HG03457 (cell line): ENCODE measurements at regions not wholly inside any gene's neighbourhood (a gene's known extent, or its start where the extent isn't known, plus 50 kb on each side); places are given as distances from the start of the nearest gene placed in this dataset.

ENCODE experiments used
- ATAC-seq: cut with Tn5 transposase; IDR thresholded peaks from one replicate; pipeline ENCODE4 v1.9.1; 2021; ENCODE audit warnings: moderate number of reproducible peaks; ENCODE audit not compliant: unreplicated experiment

GRCh38 chr4:114173968-114174367 lies 194.5 kb upstream of the ARSJ start:
- ATAC-seq: no peak

DNA sequence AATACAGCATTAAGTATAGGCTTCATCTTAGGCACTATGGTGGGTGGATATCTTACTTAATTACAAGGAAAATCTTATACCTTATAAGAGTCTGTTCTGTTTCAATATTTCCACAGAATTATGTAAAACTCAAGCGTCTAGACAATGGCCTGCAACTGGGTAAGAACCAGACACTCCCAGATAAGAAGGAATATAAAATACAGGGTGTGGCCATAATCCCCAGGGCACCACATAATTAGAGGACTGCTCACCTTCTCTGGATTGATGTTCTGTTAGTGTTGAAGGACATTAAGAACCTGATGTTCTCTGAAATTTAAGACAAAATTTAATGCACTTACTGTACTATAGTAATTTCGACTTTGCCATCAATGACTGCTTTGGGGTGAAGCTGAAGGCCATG lies 198.2 kb upstream of the ARSJ start:
- ATAC-seq: no peak

DNA sequence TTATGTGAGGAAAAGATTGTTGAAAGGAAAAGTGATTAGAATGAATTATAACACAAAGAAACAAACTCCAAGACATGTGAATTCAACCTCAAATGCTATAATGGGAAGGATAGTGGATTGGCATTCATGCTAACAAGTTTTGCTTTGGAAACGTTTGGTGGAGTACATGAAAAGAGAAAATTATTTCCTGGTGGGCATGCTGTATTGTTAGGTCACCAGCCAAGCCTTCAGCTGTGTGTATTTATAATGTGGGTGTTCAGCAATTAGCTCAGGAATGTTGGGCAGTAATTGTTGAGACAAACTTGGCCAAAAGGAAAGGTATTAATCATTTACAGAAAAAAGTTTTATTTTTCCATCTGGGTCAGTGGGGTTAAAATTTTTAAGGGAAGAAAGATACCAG lies 198.9 kb upstream of the ARSJ start:
- ATAC-seq: no peak

DNA sequence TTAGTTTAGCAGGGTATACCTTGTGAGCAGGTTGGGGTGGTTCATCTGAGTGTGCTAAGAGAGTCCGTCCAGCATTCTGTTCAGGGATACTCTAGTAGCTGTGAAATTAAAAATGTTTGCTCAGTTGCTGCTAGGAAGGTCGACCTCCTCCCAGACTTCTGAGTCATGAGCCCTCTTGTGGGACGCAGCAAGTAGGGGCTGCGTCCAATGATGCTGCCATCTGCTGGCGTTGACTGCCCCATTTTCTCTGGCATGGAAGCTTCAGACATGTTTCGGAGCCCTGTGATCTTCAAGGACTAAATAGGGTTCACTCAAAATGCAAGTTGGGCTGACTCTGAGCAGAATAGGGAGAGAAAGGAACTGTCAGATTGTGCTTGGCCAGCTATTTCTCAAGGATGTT lies 201.0 kb upstream of the ARSJ start:
- no peak for ATAC-seq

- ATAC-seq: no peak
Observed at GRCh38 chr4:114184901-114185300, 205.5 kb upstream of the ARSJ start.

GRCh38 chr4:114187592-114187991 lies 208.1 kb upstream of the ARSJ start:
- no peak for ATAC-seq

- ATAC-seq: no peak
Observed at GRCh38 chr4:114191496-114191895, 212.0 kb upstream of the ARSJ start.

DNA sequence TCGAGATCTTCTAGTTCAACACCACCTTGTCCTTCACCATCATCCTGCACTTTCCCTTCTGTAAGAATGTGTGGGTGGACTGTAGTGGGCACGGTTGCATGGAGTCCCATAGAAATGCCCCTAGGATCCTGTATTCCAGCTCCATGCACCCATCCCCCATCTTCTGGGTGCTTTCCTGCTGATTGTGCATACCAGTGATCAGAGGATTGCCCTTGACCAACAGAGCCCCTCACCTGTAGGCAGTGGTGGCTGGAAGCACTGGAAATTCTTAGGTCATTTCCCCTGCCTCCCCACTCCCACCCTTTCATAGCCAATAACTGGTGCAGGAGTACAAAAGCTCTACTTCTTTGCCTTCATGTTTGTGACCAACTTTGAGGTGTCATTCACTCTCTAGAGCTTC lies 213.4 kb upstream of the ARSJ start:
- ATAC-seq: no peak

DNA sequence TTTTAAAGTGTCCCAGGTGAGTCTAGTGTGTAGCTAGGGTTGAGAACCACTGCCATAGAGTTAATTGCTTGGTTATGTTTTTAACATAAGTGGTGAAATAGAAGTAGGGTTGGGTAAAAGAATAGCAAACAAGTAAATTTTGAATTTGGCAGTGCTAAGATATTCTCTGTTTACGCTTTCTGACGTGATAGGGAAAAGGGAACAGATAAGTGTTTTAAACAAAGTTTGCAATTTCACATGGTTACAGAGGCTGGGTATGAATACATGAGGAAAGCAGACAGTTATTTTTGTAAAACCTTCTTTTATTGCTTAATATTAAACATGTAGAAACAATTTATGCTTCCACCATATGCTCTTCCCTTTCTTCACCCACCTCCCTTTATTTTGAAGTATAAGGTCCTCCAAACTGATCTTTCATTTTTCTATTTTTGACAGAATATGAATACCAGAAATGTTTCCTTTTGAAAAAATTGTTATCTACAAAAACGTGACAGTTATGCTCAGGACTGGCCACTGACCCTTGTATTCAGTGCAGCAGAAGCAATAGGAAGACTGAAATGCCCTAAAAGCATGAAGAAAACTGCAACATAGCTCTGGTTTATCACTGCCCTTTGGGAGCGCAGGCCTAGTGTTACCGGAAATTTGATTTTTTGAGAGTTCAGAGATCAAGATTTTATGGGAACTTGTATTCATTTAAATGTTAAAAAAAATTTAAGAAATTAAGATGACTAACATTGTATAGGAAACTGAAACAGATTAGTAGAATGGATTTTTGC lies 214.4 kb upstream of the ARSJ start:
- ATAC-seq: no peak

- ATAC-seq: no peak
Observed at GRCh38 chr4:114196606-114197005, 217.2 kb upstream of the ARSJ start.

GRCh38 chr4:114200026-114200425 lies 220.6 kb upstream of the ARSJ start:
- no peak for ATAC-seq

DNA sequence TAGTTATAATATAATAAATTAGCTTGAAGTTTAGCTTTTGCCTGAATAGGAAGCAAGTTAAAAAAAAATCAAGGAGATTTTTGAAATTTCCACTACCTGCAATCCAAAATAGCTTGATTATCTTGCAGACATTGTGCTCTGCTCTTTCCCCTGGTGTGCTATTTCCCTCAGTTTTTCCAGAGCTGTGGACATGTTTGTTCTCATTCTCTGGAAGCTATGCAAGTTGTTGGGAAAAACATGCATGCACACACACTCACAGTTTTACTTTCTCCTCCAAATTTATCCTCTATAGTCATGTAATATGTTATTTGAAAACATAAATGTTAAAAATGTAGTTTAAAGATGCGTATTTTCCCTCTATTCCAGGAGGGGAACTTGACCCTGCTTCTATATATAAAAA lies 225.8 kb upstream of the ARSJ start:
- no peak for ATAC-seq

DNA sequence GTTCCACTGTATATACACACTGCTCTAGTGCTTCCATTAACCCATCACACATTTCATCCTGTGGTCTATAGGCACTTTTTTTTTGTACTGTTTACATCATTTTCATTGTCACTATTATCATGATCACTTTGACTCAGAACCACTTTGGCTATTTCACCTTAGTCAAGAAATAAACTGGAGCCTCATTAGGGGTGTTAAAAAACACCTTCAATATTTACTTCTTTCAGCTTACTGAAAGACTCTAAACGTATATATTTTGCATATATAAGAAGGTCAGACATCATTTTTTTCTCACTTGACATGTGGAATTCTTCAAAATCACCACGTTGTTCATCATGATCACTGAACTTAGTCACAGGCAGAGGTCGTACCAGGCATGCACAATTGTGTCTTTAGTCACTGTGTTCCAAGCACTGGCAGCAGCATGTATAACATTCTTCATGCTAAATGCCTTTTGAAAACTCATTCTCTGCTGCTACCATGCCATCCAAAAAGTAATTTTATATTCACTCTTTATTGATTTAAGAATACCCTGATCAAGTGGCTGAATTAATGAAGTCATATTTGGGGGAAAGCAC lies 229.2 kb upstream of the ARSJ start:
- ATAC-seq: no peak

DNA sequence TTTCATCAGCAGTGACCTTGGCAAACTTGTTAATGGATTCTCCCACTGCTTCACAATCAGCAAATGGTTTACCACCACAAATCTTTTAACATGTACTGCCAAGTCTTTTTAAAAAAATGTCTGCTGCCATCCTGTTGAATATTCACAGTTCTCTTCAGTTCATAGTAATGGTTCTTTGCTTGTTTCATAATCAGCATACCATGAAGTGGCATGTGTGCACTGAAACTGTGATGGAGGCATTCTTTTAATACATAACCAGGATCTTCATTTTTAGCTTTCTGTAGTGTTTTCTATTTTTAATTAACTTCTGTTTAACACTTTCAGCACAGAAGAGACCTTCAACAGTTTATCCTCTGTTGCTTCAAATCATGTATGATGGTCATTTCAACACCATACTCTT lies 230.1 kb upstream of the ARSJ start:
- peak; percentile 88 for ATAC-seq

DNA sequence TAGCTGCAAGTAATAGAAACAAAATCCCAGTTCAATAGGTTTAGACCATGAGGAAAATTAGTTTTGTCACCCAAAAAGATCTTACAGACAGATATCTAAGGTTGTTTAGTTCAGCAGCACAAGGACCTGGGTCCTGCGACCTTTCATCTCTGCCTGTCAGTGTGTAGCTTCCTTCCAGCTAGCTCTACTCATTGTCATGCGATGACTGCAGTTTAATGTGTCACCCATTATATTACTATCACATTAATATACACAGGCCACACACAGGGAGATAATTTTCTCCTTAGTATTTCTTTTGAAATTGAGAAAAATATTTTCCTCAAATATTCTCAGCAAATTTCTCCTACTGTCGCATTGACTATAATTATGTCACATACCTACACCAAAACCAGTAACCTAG lies 232.1 kb upstream of the ARSJ start:
- no peak for ATAC-seq

DNA sequence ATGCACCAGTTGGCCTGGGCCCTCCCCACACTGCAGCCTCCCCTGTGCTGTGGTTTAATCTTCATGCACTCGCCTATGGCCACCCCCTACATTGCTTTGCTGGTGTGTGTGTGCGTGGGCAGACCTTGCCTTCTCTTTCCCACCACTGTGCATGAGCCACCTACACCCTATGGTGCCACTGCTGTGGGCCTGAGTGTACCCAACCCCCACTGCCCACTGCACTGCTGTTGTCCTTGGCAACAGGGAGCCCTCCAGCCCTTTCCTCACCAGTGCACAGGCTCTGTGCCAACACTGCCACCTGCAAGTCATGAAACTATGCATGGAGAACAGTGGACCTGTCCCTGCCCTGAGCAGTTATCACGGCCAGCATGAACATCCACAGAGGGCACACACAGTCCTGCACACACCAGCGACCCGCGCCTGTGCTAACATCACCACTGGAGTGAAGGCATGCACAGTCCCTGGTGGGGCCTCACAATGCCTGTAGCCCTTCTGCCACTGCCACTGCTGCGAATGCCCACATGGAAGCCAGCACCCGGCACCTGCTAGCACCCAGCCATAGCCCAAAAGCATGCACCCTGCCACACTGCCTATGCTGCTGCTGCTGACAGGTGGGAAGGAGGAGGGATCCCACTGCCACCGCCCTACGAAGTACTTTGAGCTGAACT lies 237.8 kb upstream of the ARSJ start:
- no peak for ATAC-seq

- ATAC-seq: no peak
Observed at GRCh38 chr4:114223580-114223979, 244.1 kb upstream of the ARSJ start.

DNA sequence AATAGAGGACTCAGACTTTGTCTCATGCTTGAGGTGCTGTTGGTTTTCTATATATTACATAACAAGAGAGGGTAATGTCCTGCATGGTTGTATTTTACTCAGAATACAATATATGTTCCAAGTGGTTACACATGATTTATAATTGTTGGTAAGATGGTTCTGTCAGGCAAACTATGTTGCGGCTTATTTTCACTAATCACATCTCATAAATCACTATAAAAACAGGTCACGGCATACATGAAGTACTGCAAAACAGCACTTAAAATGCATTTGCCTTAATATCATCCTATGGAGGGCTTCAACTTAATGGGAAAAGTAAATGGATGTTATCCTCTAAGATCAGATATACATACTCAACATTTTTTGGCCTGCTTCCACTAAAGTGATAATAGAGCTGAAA lies 246.0 kb upstream of the ARSJ start:
- ATAC-seq: no peak

DNA sequence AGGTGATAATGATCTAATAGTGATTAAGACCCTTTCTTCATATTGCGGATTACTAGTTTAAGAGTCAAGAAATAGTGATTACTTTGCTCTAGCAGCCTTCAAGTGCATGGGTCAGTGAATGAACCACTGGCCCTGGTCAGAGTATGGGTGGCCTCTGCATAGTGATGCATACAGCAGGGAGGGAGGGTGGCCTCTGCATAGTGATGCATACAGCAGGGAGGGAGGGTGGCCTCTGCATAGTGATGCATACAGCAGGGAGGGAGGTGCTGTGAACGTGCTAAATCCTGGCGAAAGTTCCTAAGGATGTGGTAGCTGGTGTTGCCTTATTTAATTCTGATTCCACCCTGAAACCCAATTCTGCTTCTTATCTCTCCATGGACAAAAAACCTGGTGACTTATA lies 246.7 kb upstream of the ARSJ start:
- ATAC-seq: no peak

DNA sequence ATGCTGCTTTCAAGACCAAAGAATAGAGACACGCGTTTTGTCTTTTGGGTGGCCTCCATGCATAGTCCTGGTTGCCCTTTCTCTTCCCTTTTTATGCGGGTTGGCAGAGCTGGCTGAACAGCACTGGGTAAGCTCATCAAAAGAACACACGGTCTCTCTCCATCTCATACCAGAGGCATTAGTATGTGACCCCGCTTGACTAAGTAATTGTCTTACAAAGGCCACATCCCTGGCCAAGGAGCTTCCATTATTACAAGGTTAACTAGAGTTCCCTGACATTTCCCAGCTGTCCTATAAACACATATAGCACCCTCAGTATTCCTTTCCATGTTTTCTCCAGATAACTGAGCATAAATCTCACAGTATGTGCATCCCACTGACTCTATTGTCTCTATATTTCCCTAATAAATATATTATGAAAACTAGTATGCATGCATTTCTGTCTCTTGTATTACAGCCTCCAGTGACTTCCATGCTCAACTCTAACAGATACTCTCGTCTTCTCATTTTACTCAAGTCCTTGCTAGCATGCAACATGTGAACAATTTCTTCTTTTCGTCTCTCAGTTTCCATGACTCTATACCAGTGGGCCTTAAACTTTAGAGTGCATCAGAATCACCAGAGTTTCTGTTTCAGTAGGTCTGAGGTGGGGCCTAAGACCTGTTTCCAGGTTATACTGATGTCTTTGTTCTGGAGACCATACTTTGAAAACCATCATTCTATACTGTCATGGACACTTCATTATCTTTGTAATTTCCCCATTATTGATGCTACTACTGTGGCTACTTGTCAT lies 247.7 kb upstream of the ARSJ start:
- ATAC-seq: peak; percentile 92

GRCh38 chr4:114229706-114230105 lies 250.3 kb upstream of the ARSJ start:
- no peak for ATAC-seq
